ENCODE measurements at regions not wholly inside any gene's neighbourhood (a gene's known extent, or its start where the extent isn't known, plus 50 kb on each side); places are given as distances from the start of the nearest gene placed in this dataset.

GRCh38 chr10:83605783-83606630 lies 533.3 kb upstream of the GHITM start:
- TF ChIP-seq CTCF (IDR thresholded peaks at IDR 0.05; ENCODE audit: borderline replicate concordance, extremely low read depth, insufficient read depth) = no peak

GRCh38 chr10:83607959-83608745 lies 531.2 kb upstream of the GHITM start:
- H3K36me3 ChIP-seq (ENCODE audit: control insufficient read depth in 2 of 3, insufficient read depth in 3 of 3, low read length in 3 of 3) = no peaks in the 10 kb centered on the region
- no peak for DNase-seq
- no peak for TF ChIP-seq CTCF (IDR thresholded peaks at IDR 0.05; ENCODE audit: borderline replicate concordance, extremely low read depth, insufficient read depth)
- H3K4me3 ChIP-seq (ENCODE audit: low read length in 3 of 3) = no peak overlapping the region
- intact Hi-C loops (cut with DNase I) = no loop called here
- H3K9ac ChIP-seq (ENCODE audit: low read length in 3 of 3) = no peak overlapping the region
- no peaks in the 10 kb centered on the region for H3K4me1 ChIP-seq (ENCODE audit: control insufficient read depth in 2 of 3, insufficient read depth in 2 of 3, low read depth in 1 of 3, low read length in 3 of 3)
- no peak overlapping the region for H3K27ac ChIP-seq (ENCODE audit: low read depth in 2 of 2, low read length in 2 of 2)
- no peaks in the 10 kb centered on the region for H3K27me3 ChIP-seq (ENCODE audit: control insufficient read depth, insufficient read depth, low read length)
- H3K9me3 ChIP-seq (ENCODE audit: control insufficient read depth in 2 of 3, insufficient read depth in 1 of 3, low read length in 3 of 3) = no peaks in the 10 kb centered on the region
- no peak for FAIRE-seq

More at GRCh38 chr10:83605783-83606630, 533.3 kb upstream of the GHITM start:
- Histone ChIP-seq H3K27ac (ENCODE audit: low read depth in 2 of 2, low read length in 2 of 2) (no peak overlapping the region), H3K36me3 (ENCODE audit: control insufficient read depth in 2 of 3, insufficient read depth in 3 of 3, low read length in 3 of 3) (no peaks in the 10 kb centered on the region), H3K4me1 (ENCODE audit: control insufficient read depth in 2 of 3, insufficient read depth in 2 of 3, low read depth in 1 of 3, low read length in 3 of 3) (no peaks in the 10 kb centered on the region), H3K4me3 (ENCODE audit: low read length in 3 of 3) (no peak overlapping the region), H3K27me3 (ENCODE audit: control insufficient read depth, insufficient read depth, low read length) (no peaks in the 10 kb centered on the region), H3K9ac (ENCODE audit: low read length in 3 of 3) (no peak overlapping the region), H3K9me3 (ENCODE audit: control insufficient read depth in 2 of 3, insufficient read depth in 1 of 3, low read length in 3 of 3) (no peaks in the 10 kb centered on the region)
- FAIRE-seq (no peak), DNase-seq (peak in 3 of 5 donors; percentile 13 to 55 (median 48))
- intact Hi-C loops (cut with DNase I) = no loop called here

- FAIRE-seq (no peak), DNase-seq (no peak)
- Histone ChIP-seq H3K9ac (ENCODE audit: low read length in 3 of 3) (no peak overlapping the region), H3K36me3 (ENCODE audit: control insufficient read depth in 2 of 3, insufficient read depth in 3 of 3, low read length in 3 of 3) (no peaks in the 10 kb centered on the region), H3K9me3 (ENCODE audit: control insufficient read depth in 2 of 3, insufficient read depth in 1 of 3, low read length in 3 of 3) (no peaks in the 10 kb centered on the region), H3K27ac (ENCODE audit: low read depth in 2 of 2, low read length in 2 of 2) (no peak overlapping the region), H3K27me3 (ENCODE audit: control insufficient read depth, insufficient read depth, low read length) (no peaks in the 10 kb centered on the region), H3K4me3 (ENCODE audit: low read length in 3 of 3) (no peak overlapping the region), H3K4me1 (ENCODE audit: control insufficient read depth in 2 of 3, insufficient read depth in 2 of 3, low read depth in 1 of 3, low read length in 3 of 3) (no peaks in the 10 kb centered on the region)
- intact Hi-C loops (cut with DNase I) = no loop called here
- no peak for TF ChIP-seq CTCF (IDR thresholded peaks at IDR 0.05; ENCODE audit: borderline replicate concordance, extremely low read depth, insufficient read depth)
Measured at GRCh38 chr10:83612050-83612449, 527.3 kb upstream of the GHITM start.
